Lower lobe of right lung (tissue), 2 donors: ENCODE measurements at regions not wholly inside any gene's neighbourhood (a gene's known extent, or its start where the extent isn't known, plus 50 kb on each side); places are given as distances from the start of the nearest gene placed in this dataset.

Experiments
- ATAC-seq, 2 donors: fragments of 200-7000 bp; cut with Tn5 transposase; one replicate each; pipeline ENCODE4 v1.9.1; 2020 to 2022; ENCODE audit warnings: mild to moderate bottlenecking in 2 of 2, moderate library complexity in 2 of 2
- DNase-seq: peaks from one replicate; pipeline ENCODE4 v3.0.0-alpha.2; 2020
- H3K27ac ChIP-seq: fragments of 200-600 bp; one replicate; pipeline ENCODE4 v1.8.0; 2022
- H3K27me3 ChIP-seq: fragments of 200-600 bp; one replicate; pipeline ENCODE4 v1.8.0; 2022; ENCODE audit warnings: low read depth
- H3K36me3 ChIP-seq: fragments of 200-600 bp; one replicate; pipeline ENCODE4 v1.8.0; 2022; ENCODE audit warnings: mild to moderate bottlenecking
- H3K4me1 ChIP-seq: fragments of 200-600 bp; one replicate; pipeline ENCODE4 v1.8.0; 2022
- H3K4me3 ChIP-seq: fragments of 200-600 bp; one replicate; pipeline ENCODE4 v1.8.0; 2022; ENCODE audit warnings: mild to moderate bottlenecking
- H3K9me3 ChIP-seq: fragments of 200-600 bp; one replicate; pipeline ENCODE4 v1.8.0; 2022
- intact Hi-C: fragments of 100-400 bp; cut with DNase I; formaldehyde crosslinking; loops from one replicate; pipeline ENCODE4 v1.11.0; 2022
- TF ChIP-seq, protein P1 (sequence below): fragments of 200-600 bp; IDR thresholded peaks from one replicate; pipeline ENCODE4 v1.8.0; 2022; ENCODE audit warnings: antibody characterized with exemption, mild to moderate bottlenecking
- donor health status: DM: no; HTN: yes; CAD: no; lungs with severe emphysema.

DNA sequence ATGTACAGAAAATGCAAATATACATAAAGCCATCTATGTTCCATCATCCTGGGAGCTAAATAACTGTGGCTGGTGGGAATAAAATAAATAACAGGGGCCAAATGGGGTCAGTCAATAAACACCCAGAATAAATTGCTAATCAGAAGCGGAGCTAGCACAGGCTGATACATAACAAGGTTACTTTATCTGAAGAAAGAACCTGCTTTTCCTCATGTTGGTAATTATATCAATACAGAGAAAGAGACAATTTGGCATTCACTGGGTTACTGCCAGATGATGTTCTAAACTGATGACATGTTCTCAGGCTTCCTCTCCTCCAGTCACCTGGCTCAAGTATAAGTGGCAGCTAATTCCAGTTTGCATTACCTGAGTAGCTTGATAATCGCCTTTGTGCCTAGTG is 144.9 kb upstream of the CD180 start:
- no peak overlapping the region for H3K4me3 ChIP-seq
- no peaks in the 10 kb centered on the region for H3K27me3 ChIP-seq
- no peaks in the 10 kb centered on the region for H3K4me1 ChIP-seq
- no peak overlapping the region for H3K27ac ChIP-seq
- H3K9me3 ChIP-seq: no peaks in the 10 kb centered on the region
- TF ChIP-seq, protein P1, sequence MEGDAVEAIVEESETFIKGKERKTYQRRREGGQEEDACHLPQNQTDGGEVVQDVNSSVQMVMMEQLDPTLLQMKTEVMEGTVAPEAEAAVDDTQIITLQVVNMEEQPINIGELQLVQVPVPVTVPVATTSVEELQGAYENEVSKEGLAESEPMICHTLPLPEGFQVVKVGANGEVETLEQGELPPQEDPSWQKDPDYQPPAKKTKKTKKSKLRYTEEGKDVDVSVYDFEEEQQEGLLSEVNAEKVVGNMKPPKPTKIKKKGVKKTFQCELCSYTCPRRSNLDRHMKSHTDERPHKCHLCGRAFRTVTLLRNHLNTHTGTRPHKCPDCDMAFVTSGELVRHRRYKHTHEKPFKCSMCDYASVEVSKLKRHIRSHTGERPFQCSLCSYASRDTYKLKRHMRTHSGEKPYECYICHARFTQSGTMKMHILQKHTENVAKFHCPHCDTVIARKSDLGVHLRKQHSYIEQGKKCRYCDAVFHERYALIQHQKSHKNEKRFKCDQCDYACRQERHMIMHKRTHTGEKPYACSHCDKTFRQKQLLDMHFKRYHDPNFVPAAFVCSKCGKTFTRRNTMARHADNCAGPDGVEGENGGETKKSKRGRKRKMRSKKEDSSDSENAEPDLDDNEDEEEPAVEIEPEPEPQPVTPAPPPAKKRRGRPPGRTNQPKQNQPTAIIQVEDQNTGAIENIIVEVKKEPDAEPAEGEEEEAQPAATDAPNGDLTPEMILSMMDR: no peak
- intact Hi-C loops: no loop called here
- DNase-seq (no peak), ATAC-seq (no peak)
- H3K36me3 ChIP-seq: no peaks in the 10 kb centered on the region

DNA sequence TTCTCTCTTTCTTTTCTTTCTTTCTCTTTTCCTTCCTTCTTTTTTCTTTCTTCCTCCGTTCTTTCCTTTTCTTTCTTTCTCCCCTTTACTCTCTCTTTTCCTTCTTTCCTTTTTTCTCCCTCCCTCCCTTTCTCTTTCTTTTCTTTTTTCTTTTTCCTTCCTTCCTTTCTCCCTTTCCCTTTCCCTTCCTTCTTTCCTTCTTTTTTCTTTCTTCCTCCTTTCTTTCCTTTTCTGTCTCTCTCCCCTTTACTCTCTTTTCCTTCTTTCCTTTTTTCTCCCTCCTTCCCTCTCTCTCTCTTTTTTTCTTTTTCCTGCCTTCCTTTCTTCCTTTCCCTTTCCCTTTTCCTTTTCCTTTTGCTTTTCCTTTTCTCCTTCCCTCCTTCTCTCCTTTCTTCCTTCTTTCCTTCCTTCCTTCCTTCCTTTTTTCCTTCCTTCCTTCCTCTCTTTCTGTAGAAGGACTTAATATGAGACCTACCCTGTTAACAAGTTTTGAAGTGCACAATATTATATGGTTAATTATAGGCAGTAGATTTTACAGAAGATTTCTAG is 142.7 kb upstream of the CD180 start:
- no peak for DNase-seq
- H3K4me1 ChIP-seq: no peaks in the 10 kb centered on the region
- H3K27ac ChIP-seq: no peak overlapping the region
- no peak overlapping the region for H3K4me3 ChIP-seq
- no peaks in the 10 kb centered on the region for H3K27me3 ChIP-seq
- no peaks in the 10 kb centered on the region for H3K9me3 ChIP-seq
- H3K36me3 ChIP-seq: no peaks in the 10 kb centered on the region
- TF ChIP-seq, protein P1: no peak
- intact Hi-C loops: no loop called here
- ATAC-seq: no peak

DNA sequence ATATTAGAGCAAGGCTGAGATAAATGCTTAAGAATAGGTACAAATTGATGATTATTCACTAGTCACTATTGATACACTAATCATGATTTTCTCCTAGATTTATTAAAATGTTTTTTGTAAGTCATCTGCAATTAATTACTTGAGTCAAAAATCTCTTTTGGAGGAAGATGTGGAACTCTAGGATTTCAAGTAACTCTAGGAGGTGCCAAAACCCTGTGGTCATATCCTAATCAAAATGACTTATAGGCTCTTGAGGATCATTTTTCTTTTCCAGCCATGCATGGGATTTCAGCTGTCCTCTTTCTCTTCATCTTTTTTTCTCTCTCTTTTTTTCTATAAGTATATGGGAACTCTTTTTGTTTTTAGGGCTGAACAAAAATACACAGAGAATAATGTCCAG is 141.8 kb upstream of the CD180 start:
- H3K36me3 ChIP-seq: no peaks in the 10 kb centered on the region
- DNase-seq (no peak), ATAC-seq (no peak)
- H3K9me3 ChIP-seq: no peaks in the 10 kb centered on the region
- H3K27ac ChIP-seq: no peak overlapping the region
- TF ChIP-seq, protein P1: no peak
- intact Hi-C loops: no loop called here
- no peak overlapping the region for H3K4me3 ChIP-seq
- H3K4me1 ChIP-seq: no peaks in the 10 kb centered on the region
- no peaks in the 10 kb centered on the region for H3K27me3 ChIP-seq

DNA sequence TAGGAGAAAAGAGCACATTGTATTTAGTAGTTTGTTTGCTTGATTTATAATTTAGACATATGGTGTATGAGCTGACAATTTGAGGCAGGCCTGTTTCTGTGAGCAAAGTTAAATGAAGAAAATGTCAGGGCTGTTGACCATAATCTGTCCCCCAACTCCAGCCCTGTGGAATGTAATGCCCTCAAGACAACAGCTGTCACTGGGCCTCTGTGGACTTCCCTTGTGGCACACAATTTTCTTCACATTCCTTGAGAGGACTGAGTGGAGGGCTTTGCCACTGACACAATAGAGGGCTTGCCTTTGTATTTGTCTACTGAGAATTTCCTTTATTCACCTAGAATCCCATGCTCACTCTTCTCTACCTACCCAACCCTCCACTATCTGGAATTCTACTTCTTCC is 141.2 kb upstream of the CD180 start:
- DNase-seq (no peak), ATAC-seq (no peak)
- Histone ChIP-seq H3K36me3 (no peaks in the 10 kb centered on the region), H3K9me3 (peaks cover 1% of the 10 kb centered on the region), H3K27me3 (no peaks in the 10 kb centered on the region), H3K4me1 (no peaks in the 10 kb centered on the region), H3K4me3 (no peak overlapping the region), H3K27ac (no peak overlapping the region)
- intact Hi-C loops: no loop called here
- TF ChIP-seq, protein P1: no peak

DNA sequence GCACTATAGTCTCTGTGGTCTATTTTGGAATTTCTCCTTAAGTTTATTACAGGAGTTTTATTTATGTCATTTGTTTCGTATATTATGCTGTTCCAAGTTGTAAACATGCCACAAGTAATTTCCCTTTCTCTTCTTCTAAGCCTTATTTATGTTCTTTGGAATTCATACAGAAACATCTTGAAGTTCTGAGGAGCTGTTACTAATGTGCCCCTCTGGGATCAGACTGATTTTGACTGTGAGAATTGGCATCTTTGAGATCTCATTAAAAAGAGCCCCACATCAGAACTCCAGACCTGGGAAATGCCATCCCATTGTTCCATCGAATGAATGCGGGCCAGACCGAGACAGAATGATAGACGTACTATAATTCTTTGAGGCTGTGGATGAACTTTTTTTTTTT is 138.8 kb upstream of the CD180 start:
- Histone ChIP-seq H3K4me1 (no peaks in the 10 kb centered on the region), H3K9me3 (peaks cover 13% of the 10 kb centered on the region), H3K27me3 (no peaks in the 10 kb centered on the region), H3K36me3 (no peaks in the 10 kb centered on the region), H3K4me3 (no peak overlapping the region), H3K27ac (no peak overlapping the region)
- ATAC-seq (no peak), DNase-seq (no peak)
- TF ChIP-seq, protein P1: no peak
- intact Hi-C loops: no loop called here

DNA sequence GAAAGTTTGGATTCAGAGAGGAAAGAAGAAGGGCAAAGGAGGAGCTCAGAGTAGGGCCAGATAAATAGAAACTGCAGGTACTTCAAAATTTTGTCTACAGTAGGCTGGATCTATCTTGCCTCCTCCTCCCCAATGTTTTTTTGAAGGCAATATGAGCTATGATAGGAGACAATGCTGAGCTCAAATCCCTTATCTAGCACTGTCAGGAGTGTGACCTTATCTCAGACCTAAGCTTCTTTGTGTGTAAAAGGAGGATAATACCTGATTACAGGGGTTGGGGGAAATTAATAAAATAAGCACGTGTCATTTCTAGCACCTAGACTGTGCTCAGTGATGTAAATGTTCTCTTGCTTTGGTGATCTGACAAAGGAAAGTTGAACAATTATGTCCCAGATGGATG is 137.8 kb upstream of the CD180 start:
- intact Hi-C loops: no loop called here
- peaks cover 15% of the 10 kb centered on the region for H3K9me3 ChIP-seq
- no peak overlapping the region for H3K27ac ChIP-seq
- H3K27me3 ChIP-seq: no peaks in the 10 kb centered on the region
- DNase-seq (no peak), ATAC-seq (no peak)
- no peak overlapping the region for H3K4me3 ChIP-seq
- TF ChIP-seq, protein P1: no peak
- H3K4me1 ChIP-seq: no peaks in the 10 kb centered on the region
- no peaks in the 10 kb centered on the region for H3K36me3 ChIP-seq
